ENCODE measurements at regions not wholly inside any gene's neighbourhood (a gene's known extent, or its start where the extent isn't known, plus 50 kb on each side); places are given as distances from the start of the nearest gene placed in this dataset.

DNA sequence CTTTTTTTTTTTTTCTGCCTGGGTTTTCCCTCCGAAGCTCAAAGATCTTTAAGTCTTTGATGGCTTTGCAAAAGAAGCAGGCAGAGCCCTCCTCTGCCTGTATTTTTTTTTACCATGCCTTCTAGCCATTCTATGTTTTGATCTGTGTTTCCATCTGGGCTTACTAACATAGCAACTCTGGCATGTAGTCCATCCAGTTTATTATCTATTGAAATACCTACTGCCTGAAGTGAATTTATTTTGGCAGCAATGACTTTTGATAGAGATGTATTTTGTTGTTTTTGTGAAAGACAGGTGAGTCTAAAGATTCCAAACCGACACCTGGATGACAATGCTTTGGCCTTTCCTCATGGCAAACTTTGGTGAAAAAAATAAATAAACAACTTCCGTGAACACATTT is 1157.7 kb upstream of the MAP3K7 start:
- no peak for DNase-seq

DNA sequence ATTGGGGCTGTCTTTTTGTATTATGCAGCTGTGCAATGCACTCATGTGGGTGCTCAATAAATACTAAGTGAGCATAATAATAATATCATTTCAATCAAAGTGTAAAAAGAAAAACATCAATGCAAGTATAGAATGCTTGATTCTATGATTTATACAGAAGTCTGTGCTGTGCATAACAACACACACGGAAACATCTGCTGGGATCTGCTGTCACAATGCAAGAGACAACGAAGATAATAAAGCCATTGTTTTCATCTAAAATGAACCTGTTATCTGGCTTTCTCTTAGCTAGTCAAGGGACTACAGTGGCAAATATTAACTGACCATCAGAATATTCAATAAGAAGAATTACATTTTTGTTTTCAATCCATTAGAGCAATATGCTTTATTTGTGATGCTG is 1156.9 kb upstream of the MAP3K7 start:
- no peak for DNase-seq

DNA sequence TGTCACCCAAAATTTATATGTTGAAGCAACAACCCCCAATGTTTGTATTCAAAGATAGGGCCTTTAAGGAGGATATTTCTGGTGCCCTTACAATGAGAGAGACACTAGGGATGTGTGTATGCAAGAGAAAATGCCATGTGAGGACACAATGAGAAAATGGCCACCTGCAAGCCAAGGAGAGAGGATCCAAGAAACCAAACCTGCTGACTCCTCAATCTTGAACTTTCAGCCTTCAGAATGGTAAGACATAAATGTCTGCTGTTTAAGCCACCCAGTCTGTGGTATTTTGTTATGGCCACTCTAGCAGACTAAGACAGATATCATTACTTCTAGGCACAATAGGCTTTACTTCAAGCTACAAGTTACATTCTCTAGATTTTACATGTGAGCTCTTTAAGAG is 1145.1 kb upstream of the MAP3K7 start:
- no peak for DNase-seq

DNA sequence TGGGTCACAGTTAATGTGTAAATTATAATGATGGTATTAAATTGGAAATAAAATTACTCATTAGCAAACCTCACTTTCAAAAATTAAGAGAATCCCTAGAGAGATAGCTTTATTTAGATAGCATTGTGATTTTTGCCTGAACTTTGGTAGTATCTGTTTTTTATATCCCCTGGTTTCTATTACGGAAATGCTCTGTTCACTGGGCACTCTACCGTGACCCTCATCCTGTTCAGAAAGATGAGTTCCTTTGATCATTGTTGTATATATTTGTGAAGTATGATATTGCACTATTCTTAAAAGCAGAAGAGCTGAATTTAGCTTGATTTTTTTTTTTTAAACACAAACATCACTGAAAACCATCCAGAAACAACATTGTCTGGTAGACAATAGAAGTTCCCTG is 1143.8 kb upstream of the MAP3K7 start:
- no peak for DNase-seq

DNA sequence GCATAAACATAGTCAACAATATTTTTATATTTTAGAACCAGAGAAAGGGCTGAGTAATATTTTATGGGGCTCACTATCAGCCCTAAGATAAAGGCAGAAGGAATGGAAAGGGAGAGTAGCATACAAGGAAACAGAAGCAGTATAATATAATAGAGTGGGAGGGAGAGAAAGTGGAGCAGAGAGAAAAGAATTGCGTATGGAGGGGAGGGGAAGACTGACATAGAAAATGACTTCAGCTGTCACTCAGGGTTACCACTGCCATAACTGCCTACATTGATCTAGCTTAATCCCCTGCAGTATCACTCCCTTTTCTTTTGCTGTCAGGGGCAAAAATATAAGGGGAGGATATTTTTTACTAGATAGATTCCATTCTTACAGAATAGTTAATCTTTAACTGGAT is 1133.5 kb upstream of the MAP3K7 start:
- DNase-seq = no peak

DNA sequence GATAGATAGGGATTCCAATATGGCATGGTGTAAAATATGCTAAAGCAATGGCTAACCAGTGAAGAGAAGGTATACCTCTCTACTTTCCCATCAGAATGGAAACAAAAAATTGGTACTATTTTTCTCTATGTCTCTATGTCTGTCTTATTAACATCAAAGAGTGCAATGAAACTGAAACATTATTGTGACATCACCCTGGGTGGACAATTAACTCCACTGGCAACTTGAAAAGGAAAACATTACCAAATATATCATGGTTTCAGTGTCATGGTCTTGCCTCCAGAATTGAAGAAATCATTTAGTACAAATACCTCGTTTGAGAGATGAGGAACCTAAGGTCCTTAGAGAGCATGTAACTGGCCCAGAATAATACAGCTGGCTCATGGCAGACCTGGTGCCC is 1132.5 kb upstream of the MAP3K7 start:
- DNase-seq = no peak

DNA sequence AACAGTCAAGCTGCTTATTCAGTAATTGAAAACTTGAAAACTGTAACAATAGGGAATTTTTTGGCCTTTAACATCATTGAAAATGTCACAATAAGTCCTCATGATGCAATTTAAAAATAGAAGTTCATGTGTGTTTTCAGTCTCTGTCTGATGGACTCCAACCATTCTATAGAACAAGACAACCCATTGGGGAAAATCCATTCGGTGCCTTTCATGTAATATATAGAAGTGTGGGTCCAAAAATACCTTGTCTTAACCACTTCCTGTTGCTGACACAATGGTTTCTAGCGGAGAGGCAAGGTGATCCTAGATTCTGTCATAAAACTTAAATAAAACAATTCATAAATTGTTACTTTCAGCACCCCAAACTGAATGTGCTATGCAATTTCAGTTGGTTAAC is 1131.3 kb upstream of the MAP3K7 start:
- no peak for DNase-seq

DNA sequence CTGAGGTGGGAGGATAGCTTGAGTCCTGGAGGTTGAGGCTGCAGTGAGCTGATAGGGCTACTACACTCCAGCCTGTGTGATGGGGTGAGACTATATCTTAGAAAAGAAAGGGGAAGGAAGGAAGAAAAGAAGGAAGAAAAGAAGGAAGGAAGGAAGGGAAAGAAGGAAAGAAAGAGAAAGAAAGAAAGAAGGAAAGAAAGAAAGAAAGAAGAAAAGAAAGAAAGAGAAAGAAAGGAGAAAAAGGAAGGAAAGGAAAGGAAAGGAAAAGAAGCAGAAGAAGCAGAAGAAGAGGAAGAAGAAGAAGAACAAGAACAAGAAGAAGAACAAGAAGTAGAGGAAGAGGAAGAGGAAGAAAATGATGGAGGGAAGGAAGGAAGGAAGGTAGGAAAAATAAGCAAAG is 1130.2 kb upstream of the MAP3K7 start:
- no peak for DNase-seq

DNA sequence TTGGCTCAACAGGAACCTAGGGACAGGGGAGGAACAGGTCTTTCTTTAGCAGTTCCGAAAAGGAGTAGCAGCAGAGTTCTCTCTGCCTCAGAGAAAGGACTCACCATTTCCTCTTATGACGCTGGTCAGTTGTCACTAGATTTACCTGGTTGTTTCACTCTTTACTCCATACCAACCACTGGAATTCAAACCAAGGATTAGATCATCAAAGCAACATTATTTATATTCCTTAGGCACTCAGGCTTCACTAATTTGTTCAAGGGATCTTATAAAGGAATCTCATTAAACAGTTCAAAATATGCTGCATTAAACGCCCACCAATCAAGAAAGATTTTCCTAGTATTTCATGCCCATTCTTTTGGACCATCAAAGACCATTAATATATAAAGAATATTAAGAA is 1129.5 kb upstream of the MAP3K7 start:
- no peak for DNase-seq

DNA sequence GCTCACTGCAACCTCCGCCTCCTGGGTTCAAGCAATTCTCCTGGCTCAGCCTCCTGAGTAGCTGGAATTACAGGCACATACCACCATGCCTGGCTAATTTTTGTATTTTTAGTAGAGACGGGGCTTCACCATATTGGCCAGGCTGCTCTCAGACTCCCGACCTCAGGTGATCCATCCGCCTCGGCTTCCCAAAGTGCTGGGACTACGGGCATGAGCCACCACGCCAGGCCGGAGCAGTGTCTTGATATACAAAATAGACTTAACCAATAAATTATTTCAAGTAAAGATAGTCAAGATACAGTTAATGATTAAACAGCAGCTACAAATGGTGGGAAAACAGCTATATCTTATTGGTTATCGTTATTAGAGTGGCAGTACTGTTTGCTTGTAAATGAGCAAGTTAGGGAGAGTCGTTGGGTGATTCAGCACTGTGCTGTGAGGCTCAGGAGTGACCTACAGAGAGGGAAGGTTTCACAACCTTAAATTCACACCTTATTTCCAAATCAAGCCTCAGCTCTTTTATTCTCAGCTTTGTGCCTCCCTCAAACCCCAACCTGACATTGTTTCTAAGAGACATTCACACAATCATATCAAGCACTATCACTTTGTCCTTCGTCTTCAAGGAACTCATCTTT is 1128.4 kb upstream of the MAP3K7 start:
- no peak for DNase-seq

DNA sequence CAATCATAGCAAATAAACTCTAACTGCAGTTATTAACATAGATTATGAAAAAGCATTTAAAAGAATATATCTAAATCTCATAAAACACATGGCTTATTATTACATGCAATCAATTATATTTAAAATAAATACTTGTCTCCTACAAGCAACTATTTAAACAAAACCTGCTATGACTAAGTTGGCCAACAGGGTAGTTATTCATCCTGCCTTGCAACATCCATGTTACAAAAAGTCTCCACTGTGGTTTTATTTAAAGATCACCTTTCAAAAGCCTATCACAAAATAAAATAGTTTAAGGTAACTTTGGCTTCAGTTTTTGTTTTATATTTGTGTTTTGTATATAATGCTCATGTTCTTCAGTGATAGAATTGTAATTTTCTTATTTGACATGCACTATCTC is 1127.0 kb upstream of the MAP3K7 start:
- DNase-seq = no peak

DNA sequence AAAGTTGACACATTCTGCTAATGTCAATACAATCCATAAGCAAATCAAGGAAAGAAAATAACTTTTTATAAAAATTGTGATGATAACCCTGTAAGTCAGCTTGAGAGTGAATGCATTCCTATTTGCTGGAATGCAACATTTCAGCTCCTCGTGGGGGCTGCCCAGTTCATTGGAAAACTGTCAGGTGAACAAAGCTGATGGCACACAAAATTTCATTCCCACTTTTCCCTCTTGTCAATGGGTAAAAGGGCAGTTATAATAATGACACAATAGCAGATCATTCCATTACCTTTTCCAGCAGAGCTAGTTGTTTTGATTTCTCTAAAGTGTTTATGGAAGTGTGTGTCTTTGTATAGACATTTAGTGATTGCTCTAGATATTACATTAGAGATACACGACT is 1124.6 kb upstream of the MAP3K7 start:
- DNase-seq = no peak

DNA sequence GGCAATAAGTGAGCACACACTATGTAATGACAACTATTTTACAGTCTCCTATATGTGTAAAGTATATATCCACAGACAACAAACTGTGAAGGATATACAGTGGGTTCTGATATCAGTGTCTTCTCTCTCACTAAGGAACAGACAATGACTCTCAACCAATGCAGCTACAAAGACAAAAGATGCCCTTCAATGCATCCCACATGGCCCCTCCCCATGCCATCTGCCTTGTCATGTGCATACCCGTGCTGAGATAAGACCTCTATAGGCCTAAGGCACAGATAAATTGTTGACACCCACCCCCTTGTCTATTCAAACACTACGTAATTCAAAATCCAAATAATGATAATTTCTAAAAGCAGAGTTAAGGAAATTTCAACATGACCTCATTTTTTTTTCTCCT is 1123.5 kb upstream of the MAP3K7 start:
- no peak for DNase-seq

DNA sequence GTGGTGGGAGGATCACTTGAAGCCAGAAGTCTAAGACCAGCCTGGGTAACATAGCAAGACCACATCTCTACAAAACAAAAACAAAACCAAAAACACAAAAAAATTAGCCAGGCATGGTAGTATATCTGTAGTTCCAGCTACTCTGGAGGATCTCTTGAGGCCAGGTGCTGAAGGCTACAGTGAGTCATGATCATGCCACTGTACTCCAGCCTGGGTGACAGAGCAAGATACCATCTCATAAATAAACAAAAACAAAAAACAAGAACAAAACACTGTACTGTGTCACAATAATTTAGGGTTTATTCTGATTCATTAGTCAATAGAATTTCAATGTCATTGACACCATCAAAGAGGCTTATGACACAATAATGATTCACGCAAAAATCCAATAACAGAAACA is 1121.7 kb upstream of the MAP3K7 start:
- DNase-seq = no peak

DNA sequence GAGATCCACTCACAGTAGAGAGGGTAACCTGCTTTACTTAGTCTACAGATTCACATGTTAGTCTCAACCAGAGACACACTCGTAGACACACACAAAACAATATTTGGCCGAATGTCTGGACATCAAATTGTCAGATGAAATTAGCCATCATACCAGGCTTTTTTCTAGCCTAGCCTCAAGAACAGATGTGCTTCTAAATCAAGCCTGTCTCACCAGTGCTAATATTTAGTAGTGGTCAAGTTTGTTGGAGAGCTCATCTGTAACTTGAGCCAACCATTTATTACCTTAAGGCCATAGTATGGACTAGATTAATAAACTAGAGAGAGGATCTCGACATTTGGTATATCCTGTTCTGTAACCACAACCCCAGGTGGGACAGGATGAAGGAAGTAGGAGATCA is 1118.8 kb upstream of the MAP3K7 start:
- DNase-seq = no peak

DNA sequence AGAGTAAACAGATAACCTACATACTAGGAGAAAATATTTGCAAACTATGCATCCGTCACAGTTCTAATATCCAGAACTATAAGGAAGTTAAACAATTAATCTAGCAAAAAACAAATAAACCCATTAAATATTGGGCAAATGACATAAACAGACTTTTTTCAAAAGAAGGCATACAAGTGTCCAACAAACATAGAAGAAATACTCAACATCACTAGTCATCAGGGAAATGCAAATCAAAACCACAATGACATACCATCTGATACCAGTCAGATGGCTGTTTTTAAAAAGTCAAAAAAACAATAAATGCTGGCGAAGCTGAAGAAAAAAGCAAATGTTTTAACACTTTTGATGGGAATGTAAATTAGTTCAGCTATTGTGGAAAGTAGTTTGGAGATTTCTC is 1117.7 kb upstream of the MAP3K7 start:
- no peak for DNase-seq

DNA sequence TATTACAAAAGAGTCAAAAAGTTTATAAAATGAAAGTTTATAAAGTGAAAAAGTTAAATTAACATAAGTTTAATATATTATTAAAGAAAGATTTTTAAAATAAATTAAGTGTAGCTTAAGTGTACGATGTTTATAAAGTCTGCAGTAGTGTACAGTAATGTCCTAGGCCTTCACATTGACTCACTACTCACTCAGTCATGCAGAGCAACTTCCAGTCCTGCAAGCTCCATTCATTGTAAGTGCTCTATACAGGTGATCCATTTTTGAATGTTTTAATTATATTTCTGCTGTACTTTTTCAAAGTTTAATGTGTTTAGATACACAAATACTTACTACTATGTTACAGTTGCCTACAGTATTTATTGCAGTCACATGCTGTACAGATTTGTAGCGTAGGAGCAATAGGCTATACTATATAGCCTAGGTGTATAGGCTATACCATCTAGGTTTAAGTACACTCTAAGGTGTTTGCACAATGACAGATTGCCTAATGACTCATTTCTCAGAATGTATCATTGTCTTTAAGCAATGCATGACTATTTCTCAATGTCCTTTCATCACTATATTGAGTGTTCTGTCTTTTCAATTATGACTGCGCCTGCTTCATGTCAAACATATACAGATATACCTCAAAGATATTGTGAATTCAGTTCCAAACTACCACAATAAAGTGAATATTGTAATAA is 1110.3 kb upstream of the MAP3K7 start:
- DNase-seq = no peak

DNA sequence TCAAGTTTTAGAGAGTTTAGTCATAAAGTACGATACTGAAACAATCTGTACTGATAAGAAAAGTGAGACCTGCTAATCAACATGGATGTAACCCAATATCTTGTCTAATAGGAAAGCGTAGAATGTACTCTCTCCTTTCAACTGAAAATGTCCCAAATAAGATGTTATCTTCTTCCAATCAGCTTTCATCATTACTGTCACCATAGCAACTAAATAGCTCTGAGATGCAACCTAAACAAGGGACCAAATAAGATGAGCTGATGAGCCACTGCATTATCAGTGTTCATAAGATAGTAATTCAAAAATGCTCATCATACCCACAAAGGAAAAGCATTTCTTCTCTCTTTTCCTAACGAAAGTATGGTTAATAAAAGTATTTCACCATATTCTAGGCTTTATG is 1108.3 kb upstream of the MAP3K7 start:
- no peak for DNase-seq

DNA sequence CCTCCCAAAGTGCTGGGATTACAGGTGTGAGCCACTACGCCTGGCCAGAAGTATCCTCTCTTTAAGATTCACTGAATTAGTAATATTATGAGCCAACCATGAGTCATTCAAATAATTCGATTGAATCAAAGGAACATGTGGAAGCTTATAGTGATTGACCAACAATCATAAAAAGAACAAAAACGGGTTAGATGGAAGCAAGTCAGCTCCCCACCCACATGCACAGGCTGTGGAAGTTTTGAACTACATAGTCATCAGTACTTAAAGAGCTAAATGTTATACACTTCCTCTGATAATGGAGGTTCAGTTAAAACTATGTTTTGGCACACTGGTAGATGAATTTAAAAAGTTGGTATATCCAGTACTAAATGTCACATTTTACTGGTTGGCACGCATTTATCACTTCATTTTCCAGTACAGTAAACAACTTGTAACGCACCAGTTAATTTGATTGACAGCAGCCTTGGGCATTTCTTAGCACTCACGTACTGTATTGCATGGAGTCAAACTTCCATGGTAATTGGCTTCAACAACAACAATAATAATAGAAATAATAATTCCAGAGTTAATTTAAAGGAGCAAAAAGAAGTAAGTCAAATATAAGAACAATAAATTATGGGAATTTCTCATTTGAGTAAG is 1107.3 kb upstream of the MAP3K7 start:
- no peak for DNase-seq

DNA sequence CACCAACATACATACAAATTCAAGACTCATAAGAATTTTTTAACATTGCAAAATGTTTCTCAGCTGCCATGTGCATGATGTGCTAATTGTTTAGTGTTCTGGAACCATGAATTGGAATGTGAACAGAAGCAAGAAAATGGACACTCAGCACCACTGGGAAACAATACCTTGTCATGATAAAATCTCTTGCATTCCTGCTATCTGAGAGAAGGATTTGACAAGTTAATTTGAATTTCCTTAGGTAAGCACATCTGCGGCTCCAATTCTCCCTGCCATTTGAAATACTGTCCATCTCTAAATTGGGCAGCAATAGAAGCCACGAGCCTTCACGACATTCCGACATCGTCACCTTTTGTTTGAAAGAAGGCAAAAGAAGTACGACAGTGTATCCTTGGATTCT is 1104.6 kb upstream of the MAP3K7 start:
- DNase-seq = no peak

DNA sequence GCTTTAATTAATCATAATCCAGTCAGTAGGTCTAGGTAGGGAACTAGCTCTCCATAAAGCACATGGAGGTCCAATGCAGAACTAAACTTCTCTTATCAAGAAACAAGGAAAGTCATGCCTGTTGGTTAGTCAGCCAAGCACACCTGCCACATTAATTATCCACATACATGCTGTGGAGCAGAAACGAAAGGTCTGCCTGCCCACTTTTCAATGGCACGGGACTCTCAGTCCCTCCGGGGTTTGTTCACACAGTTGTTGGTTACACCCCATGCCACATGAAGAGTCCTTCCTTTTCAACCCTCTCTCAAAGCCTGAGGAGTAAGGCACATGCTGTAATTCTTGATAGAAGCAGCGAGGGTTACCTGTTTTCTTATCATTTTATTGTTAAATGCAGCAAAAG is 1096.4 kb upstream of the MAP3K7 start:
- no peak for DNase-seq

DNA sequence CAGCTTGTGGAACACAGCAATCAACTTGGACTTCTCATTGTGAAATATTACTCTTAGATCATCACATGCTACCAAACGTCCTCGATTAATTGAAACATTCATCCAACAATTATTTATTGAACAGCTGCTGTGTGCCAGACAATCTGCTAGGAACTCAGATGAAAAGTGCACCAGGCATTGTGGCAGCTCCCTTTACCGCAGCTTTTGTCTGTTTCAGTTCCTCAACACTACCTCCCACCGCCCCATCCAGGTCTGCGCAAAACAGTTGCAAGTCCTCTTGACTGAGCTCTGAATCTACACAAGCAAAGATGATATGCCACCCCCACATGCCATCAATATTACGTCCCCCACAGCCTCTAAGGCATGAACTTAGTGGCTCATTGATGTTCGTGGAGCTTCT is 1094.4 kb upstream of the MAP3K7 start:
- no peak for DNase-seq

DNA sequence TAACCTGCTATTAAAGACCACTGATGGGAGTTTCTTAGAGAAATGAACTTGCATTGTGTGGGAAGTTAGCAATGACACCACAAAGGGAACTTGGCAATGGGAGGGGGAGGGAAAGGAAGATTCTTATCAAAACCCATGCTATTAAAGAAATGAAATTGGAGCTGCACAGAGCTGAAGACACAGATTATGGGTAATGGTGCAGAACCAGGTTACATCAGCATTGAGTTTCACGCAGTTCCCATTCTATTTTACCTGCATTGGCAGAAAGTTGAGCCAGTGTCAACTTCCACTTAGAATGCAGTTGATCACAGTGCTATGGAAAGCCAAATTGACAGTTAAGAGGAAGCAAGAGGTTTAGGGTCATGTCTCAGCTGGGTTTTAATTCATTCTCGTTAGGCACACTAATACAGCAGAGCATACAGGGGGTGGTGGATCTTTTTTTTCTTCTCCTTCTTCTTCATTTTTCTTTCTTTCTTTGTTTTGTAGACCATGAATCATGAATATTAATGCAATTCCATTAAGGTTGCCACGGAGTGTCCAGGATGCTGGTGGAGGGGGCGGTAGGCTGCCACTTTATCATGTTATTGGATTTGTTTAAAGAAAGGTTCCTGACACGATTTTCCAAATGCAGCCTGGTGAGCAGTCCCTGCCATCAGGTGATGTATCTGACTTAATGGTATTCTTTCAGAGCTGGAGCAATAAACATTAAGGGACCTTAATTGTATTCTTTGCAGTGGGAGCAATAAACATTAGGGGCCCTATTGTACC is 1092.0 kb upstream of the MAP3K7 start:
- no peak for DNase-seq

DNA sequence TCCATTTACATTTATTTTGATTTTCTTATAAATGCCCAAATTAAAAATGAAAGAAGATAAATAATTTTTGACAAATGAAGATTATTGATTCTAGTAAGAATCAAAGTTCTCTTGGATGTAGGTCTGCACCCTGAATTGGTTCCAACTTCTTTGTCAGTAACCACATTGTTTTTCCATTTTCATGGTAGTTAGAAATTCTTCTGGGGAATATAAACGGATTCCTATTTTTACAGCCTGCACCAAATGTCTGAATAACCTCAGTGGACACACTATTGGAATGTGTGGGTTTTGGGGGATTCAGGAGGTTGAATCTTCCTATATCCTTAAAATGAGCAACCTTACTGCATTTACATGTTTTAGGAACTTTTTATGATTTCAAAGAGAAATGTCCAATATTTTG is 1085.3 kb upstream of the MAP3K7 start:
- DNase-seq = no peak

Data from hematopoietic multipotent progenitor cell treated with erythropoietin and hydrocortisone succinate and interleukin-3 and kit ligand, for 6 days (in vitro differentiated cells).